NCI-H2196 treated with DMSO at 0.1 percent for 48 hours (cell line): ENCODE measurements at regions not wholly inside any gene's neighbourhood (a gene's known extent, or its start where the extent isn't known, plus 50 kb on each side); places are given as distances from the start of the nearest gene placed in this dataset.

Source experiments
- DNase-seq: peaks from one replicate; lab custom pipeline; 2025; ENCODE audit not compliant: unreplicated experiment; lab: John Stamatoyannopoulos, UW

DNA sequence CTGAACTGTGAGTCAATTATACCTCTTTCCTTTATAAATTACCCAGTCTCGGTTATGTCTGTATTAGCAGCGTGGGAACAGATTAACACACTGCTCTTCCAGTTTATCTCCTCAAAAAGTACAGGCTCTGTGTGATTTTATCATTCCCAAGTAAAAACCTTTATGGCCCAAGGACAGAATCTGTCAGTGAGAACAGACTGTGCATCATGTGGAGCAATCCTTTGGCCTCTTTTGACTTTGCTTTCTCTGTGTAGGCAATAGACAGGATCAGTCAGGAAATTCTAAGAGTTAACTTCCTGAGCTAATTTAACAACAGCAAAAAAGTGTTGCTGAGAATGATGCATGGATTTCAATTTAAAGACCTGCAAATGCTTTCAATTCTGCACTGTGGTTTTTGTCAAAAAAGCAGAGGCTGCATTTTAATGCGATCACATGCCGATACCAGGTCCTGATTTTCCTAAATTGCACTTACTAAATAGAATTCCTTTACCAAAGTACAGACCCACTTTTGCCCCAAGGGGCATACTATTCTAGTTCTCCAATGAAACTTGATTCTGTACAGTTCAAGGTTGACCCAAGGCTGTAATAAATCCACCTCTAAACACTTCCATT is 246.7 kb upstream of the MARCKS start:
- DNase-seq, result no peak

GRCh38 chr6:113616701-113617274 is 240.4 kb upstream of the MARCKS start:
- DNase-seq, result no peak

DNA sequence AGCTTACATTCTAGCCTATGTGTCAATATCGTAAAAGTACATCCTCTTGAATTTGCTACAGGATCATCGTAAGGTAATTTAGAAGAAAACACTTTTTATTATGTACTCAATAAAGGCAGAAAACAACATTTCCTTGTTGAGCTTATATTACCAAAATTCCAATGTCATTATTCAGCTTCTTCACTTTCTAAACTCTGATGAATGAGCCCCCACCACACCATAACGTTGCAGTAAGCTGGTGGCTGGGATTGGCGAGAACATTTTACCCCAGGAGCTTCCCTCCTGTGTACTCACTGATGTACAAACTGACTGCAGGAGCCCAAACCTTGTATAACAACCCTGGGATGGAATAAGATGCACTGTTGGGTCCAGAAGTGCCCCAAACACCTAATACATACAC is 238.1 kb upstream of the MARCKS start:
- no peak for DNase-seq

- no peak for DNase-seq
Measured at GRCh38 chr6:113620386-113620785, 236.8 kb upstream of the MARCKS start.

GRCh38 chr6:113622254-113622653 is 234.9 kb upstream of the MARCKS start:
- no peak for DNase-seq

DNA sequence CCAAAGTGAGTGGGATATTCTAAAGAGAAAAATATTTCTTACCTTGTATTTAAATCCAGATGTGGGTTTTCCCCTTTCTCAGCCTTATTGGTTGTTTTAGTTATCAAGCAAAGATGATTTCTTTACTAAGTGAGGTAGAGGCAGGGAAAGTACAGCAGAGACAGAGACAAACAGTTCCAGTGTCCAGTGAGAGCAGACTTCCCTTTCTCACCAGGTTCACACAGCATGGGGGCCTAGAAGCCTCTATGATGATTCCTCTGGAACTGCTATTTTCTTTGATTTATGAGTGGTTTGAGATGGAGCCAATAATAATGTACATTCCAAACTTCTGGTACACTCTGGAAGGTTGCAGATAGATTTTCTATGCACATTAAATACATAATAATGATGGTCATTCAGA is 234.0 kb upstream of the MARCKS start:
- DNase-seq, result no peak

DNA sequence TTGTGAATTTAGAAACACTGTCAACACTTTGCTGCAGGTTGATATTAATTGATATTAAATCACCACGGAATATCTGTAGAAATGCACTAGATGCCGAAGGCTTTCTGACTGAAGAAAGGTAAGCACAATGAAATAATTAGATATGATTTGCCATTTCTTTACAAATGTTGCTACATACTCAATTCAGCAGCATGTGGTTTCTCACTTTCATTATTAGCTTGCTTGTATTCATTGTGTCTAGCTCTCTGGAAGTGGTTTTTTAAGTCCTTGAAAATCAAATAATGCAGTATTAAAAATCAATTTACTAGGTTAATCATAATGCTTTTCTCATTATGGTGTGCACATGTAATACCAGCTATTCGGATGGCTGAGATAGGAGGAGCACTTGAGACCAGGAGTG is 231.3 kb upstream of the MARCKS start:
- no peak for DNase-seq

- no peak for DNase-seq
Measured at GRCh38 chr6:113626475-113626874, 230.7 kb upstream of the MARCKS start.

GRCh38 chr6:113627480-113627879 is 229.7 kb upstream of the MARCKS start:
- DNase-seq, result no peak

- no peak for DNase-seq
Measured at GRCh38 chr6:113629256-113629655, 227.9 kb upstream of the MARCKS start.

DNA sequence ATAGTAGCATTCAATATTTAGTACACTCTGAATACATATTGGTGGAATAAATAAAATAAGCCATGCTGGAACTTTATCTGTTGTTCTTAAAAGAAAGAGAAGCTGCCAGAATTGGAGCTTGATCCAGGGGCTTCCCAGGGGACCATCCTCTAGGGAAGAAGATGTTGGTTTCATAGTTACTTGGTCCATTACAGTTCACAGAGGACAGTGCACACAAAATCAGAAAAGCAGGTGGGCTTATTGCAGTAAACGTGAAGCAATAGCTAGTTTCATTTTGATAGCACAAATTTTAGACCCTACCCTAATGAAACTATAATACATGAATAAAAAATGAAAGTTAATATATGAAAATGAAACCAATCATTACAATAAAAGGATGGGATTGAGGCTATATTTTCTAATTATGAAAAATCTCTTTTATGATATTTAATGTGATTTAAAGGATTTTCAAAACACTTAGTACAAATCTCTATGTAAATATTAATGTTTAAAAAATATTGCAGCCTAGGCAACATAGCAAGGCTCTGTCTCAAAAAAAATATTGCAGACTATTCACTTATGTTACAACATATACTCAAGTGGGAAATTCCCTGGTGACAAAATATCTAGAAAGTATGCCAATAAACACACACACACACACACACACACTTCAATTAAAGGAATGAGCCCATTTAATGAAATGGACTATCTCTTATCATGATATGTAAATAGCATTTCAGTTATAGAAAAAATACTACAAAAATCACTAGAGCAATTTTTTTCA is 227.0 kb upstream of the MARCKS start:
- DNase-seq, result no peak

- no peak for DNase-seq
Measured at GRCh38 chr6:113630738-113631535, 226.2 kb upstream of the MARCKS start.

- DNase-seq, result no peak
Measured at GRCh38 chr6:113631666-113632065, 225.5 kb upstream of the MARCKS start.

- no peak for DNase-seq
Measured at GRCh38 chr6:113632220-113632864, 224.8 kb upstream of the MARCKS start.

GRCh38 chr6:113633638-113634037 is 223.5 kb upstream of the MARCKS start:
- DNase-seq, result no peak

- DNase-seq, result no peak
Measured at GRCh38 chr6:113634352-113635163, 222.6 kb upstream of the MARCKS start.

GRCh38 chr6:113635222-113635986 is 221.7 kb upstream of the MARCKS start:
- DNase-seq, result no peak

- DNase-seq, result no peak
Measured at GRCh38 chr6:113636357-113636824, 220.8 kb upstream of the MARCKS start.

DNA sequence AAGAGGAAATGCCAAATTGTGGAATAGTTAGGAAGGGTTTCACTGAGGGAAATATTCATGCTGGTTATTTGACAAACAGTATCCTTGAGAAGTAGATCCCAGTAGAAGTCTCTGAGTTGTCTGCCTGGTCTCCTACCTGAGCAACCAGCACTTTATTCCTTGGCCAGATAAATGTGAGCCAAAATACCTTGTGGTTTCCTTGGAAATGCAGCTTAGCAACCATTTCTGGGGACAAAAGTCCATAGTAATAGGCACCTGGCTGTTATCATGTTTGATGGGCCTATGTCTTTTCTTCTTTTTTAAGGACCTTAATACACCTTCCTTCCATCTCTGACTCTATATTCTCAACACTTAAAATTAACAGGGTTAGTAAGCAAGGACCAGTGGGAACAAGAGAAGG is 217.1 kb upstream of the MARCKS start:
- no peak for DNase-seq
